ENCODE measurements at regions not wholly inside any gene's neighbourhood (a gene's known extent, or its start where the extent isn't known, plus 50 kb on each side); places are given as distances from the start of the nearest gene placed in this dataset.

DNA sequence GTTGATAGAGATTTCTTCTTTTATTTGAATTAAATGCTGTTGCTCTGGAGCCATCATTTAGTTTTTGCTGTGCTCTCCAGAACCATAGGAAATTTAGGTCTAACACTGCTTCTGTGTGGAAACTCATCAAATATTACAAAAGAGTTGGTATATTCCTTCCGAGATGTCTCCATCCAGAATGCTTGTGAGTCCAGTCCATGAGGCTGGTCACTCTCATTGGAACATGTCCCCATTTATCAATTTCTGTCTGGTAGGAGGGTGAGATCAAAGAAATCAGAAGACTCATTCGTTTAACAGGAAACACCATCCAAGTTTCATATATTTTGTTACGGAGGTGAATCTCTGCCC, 52.4 kb upstream of the LMO2 start:
- DNase-seq (ENCODE audit: low spot score), result no peak
- Histone ChIP-seq H4K20me1 (ENCODE audit: insufficient read depth, poor library complexity, severe bottlenecking) (no peaks in the 10 kb centered on the region), H3K4me3 (no peak overlapping the region), H3K9me2 (replicated peaks; ENCODE audit: insufficient read depth) (no peaks in the 10 kb centered on the region), H3K9me3 (ENCODE audit: low read depth) (no peaks in the 10 kb centered on the region), H3K36me3 (replicated peaks; ENCODE audit: insufficient read depth, low read depth) (no peaks in the 10 kb centered on the region), H3K4me1 (ENCODE audit: insufficient read depth) (no peaks in the 10 kb centered on the region), H2AFZ (no peak overlapping the region), H3K27ac (no peak overlapping the region), H3K4me2 (no peak overlapping the region), H3K27me3 (no peaks in the 10 kb centered on the region), H3K79me2 (no peaks in the 10 kb centered on the region)
- WGBS (ENCODE audit: low lambda C conversion rate, missing lambda C conversion rate), result 95% methylated on average over 3 of the region's 3 CpGs
- no peak for TF ChIP-seq EZH2 (IDR thresholded peaks at IDR 0.05; ENCODE audit: borderline replicate concordance)
- TF ChIP-seq CTCF (IDR thresholded peaks at IDR 0.05; ENCODE audit: poor library complexity), result no peak
- no peak for TF ChIP-seq EZH2phosphoT487 (IDR thresholded peaks at IDR 0.05; ENCODE audit: low read depth, severe bottlenecking, unreplicated experiment)

DNA sequence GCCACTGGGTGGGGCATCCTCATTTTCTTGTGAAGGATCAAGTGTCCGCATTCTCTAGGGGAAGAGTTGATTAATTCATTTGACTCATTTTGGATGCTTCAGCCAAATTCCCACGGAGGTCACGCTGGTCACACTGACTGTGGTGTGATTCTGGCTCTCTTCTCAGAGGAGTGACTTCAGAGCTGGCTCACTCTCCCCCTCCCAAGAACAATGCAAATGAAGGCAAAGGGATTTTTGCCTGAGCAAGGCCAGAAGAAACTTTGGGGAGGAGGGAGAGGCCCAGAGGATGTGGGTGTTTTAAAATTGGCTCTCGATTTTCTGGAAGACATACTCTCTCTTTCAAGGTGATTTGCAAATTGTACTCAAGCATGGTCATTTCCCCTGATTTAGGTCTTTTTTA, 51.1 kb upstream of the LMO2 start:
- Histone ChIP-seq H3K4me1 (ENCODE audit: insufficient read depth) (no peaks in the 10 kb centered on the region), H3K9me2 (replicated peaks; ENCODE audit: insufficient read depth) (no peaks in the 10 kb centered on the region), H3K4me2 (no peak overlapping the region), H4K20me1 (ENCODE audit: insufficient read depth, poor library complexity, severe bottlenecking) (no peaks in the 10 kb centered on the region), H3K36me3 (replicated peaks; ENCODE audit: insufficient read depth, low read depth) (no peaks in the 10 kb centered on the region), H3K27me3 (no peaks in the 10 kb centered on the region), H2AFZ (no peak overlapping the region), H3K27ac (no peak overlapping the region), H3K4me3 (no peak overlapping the region), H3K79me2 (no peaks in the 10 kb centered on the region), H3K9me3 (ENCODE audit: low read depth) (no peaks in the 10 kb centered on the region)
- 74% methylated on average over 4 of the region's 4 CpGs for WGBS (ENCODE audit: low lambda C conversion rate, missing lambda C conversion rate)
- no peak for TF ChIP-seq EZH2 (IDR thresholded peaks at IDR 0.05; ENCODE audit: borderline replicate concordance)
- TF ChIP-seq EZH2phosphoT487 (IDR thresholded peaks at IDR 0.05; ENCODE audit: low read depth, severe bottlenecking, unreplicated experiment), result no peak
- TF ChIP-seq CTCF (IDR thresholded peaks at IDR 0.05; ENCODE audit: poor library complexity), result no peak
- no peak for DNase-seq (ENCODE audit: low spot score)

DNA sequence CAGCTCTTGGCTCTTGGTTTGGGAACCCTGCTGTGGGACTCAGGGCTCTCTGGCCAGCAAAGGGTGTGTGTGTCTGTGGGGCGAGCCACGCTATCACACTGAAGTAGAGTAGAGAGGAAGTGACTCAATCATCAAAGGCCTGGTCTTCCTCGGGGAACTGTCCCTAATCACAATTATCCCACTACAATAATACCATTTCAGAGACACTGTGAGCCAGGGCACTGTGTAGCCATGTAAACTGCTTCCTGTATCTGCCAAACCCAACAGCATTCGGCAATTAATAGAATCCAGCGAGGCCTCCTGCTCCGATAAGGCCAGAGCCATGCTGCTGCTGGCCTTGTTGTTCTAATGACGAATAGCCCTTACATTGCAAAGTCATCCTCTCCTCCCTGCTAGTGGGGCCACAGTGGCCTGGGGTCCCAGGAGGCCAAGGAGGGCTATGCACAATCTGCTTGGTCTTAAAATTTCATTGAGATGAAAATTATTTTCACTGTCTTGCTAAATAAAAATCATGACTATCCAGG, 49.8 kb upstream of the LMO2 start:
- Histone ChIP-seq H3K36me3 (replicated peaks; ENCODE audit: insufficient read depth, low read depth) (no peaks in the 10 kb centered on the region), H3K9me2 (replicated peaks; ENCODE audit: insufficient read depth) (no peaks in the 10 kb centered on the region), H3K27me3 (no peaks in the 10 kb centered on the region), H3K4me2 (no peak overlapping the region), H3K4me3 (no peak overlapping the region), H3K4me1 (ENCODE audit: insufficient read depth) (peaks cover 5% of the 10 kb centered on the region), H3K79me2 (no peaks in the 10 kb centered on the region), H2AFZ (no peak overlapping the region), H4K20me1 (ENCODE audit: insufficient read depth, poor library complexity, severe bottlenecking) (no peaks in the 10 kb centered on the region), H3K27ac (no peak overlapping the region), H3K9me3 (ENCODE audit: low read depth) (no peaks in the 10 kb centered on the region)
- DNase-seq (ENCODE audit: low spot score), result no peak
- 49% methylated on average over 7 of the region's 7 CpGs for WGBS (ENCODE audit: low lambda C conversion rate, missing lambda C conversion rate)
- TF ChIP-seq EZH2 (IDR thresholded peaks at IDR 0.05; ENCODE audit: borderline replicate concordance) (no peak), CTCF (IDR thresholded peaks at IDR 0.05; ENCODE audit: poor library complexity) (no peak), EZH2phosphoT487 (IDR thresholded peaks at IDR 0.05; ENCODE audit: low read depth, severe bottlenecking, unreplicated experiment) (no peak)
